ENCODE measurements at regions not wholly inside any gene's neighbourhood (a gene's known extent, or its start where the extent isn't known, plus 50 kb on each side); places are given as distances from the start of the nearest gene placed in this dataset.
"Not testable (repeated sequence)": the region's sequence is repeated elsewhere in the genome, so short reads cannot be mapped to it uniquely, and the experiment has no call there.

- not testable (repeated sequence) for TF ChIP-seq CTCF (conservative IDR thresholded peaks at IDR 0.05); EZH2 (IDR thresholded peaks at IDR 0.05; ENCODE audit: low read depth)
These were observed 102.8 kb upstream of the GAS1 start for GRCh38 chr9:87049929-87050608.
